Neural crest cell (in vitro differentiated cells): ENCODE measurements at regions not wholly inside any gene's neighbourhood (a gene's known extent, or its start where the extent isn't known, plus 50 kb on each side); places are given as distances from the start of the nearest gene placed in this dataset.

Source experiments
- DNase-seq: peaks from one replicate; pipeline ENCODE4 v3.0.0; 2021; ENCODE audit warnings: low read depth, mixed read lengths, low spot score
- H3K27ac Mint-ChIP-seq: one replicate; pipeline ENCODE4 v1.8.0; 2021; ENCODE audit warnings: mild to moderate bottlenecking, mixed read lengths; ENCODE audit not compliant: unreplicated experiment
- H3K27me3 Mint-ChIP-seq: 2 replicates; pipeline ENCODE4 v1.8.0; 2021; ENCODE audit warnings: low read depth, mild to moderate bottlenecking, mixed read lengths
- H3K36me3 Mint-ChIP-seq: 2 replicates; pipeline ENCODE4 v1.8.0; 2021; ENCODE audit warnings: low read depth, mild to moderate bottlenecking, mixed read lengths
- H3K4me1 Mint-ChIP-seq: 2 replicates; pipeline ENCODE4 v1.8.0; 2021; ENCODE audit warnings: mixed read lengths
- H3K4me3 Mint-ChIP-seq: one replicate; pipeline ENCODE4 v1.8.0; 2021; ENCODE audit warnings: mild to moderate bottlenecking, mixed read lengths
- H3K9me3 Mint-ChIP-seq: 2 replicates; pipeline ENCODE4 v1.8.0; 2021; ENCODE audit warnings: mixed read lengths
- TF ChIP-seq, protein P1 (sequence below): fragments of 200-600 bp; sonication (generic); conservative IDR thresholded peaks from 2 replicates; pipeline ENCODE4 v1.5.0; 2021; ENCODE audit warnings: antibody characterized with exemption, mild to moderate bottlenecking

DNA sequence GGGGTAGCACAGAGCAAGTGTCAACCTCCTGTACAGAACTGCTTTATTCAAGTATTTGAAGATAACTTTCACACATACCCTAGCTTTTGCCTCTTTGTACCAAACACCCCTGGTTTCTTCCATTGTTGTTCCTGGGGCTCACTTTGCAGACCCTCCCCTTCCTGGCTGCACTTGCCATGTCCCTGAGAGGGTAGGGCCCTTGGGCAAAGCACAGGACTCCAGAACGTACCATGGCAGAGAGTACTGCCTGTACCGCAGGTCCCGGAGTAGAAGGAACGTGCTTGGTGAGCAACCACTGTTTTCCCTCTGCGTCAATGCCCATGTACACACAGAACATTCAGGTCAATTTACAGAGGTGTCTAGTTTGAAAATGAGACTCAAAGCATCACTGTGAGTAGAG, 290.4 kb downstream of the EN1 start:
- no peak overlapping the region for H3K27ac Mint-ChIP-seq
- H3K36me3 Mint-ChIP-seq, result no peaks in the 10 kb centered on the region
- H3K4me3 Mint-ChIP-seq, result no peak overlapping the region
- TF ChIP-seq, protein P1, sequence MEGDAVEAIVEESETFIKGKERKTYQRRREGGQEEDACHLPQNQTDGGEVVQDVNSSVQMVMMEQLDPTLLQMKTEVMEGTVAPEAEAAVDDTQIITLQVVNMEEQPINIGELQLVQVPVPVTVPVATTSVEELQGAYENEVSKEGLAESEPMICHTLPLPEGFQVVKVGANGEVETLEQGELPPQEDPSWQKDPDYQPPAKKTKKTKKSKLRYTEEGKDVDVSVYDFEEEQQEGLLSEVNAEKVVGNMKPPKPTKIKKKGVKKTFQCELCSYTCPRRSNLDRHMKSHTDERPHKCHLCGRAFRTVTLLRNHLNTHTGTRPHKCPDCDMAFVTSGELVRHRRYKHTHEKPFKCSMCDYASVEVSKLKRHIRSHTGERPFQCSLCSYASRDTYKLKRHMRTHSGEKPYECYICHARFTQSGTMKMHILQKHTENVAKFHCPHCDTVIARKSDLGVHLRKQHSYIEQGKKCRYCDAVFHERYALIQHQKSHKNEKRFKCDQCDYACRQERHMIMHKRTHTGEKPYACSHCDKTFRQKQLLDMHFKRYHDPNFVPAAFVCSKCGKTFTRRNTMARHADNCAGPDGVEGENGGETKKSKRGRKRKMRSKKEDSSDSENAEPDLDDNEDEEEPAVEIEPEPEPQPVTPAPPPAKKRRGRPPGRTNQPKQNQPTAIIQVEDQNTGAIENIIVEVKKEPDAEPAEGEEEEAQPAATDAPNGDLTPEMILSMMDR, result no peak
- no peaks in the 10 kb centered on the region for H3K27me3 Mint-ChIP-seq
- no peak for DNase-seq
- no peaks in the 10 kb centered on the region for H3K9me3 Mint-ChIP-seq
- no peaks in the 10 kb centered on the region for H3K4me1 Mint-ChIP-seq

DNA sequence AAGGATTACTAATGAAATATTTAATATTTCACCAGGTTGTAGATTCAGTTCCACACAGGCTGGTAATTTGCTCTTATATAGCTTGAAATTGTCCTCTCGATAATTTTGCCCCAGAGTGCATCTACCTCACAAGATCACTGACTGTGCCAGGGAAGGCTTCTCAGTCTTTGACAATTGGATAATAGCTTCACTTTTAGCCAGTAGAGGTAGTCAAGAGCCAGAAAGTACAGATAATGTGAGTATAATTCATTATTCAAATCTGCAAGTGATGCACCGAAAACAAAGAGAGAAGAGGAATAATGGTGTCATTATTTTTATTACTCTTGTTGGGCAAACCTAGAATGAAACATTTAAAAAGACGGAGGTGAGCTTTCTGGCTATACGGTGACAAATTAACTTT, 292.8 kb downstream of the EN1 start:
- DNase-seq, result no peak
- H3K27me3 Mint-ChIP-seq, result no peaks in the 10 kb centered on the region
- H3K36me3 Mint-ChIP-seq, result no peaks in the 10 kb centered on the region
- H3K4me3 Mint-ChIP-seq, result no peak overlapping the region
- TF ChIP-seq, protein P1, result peak; percentile 32
- no peaks in the 10 kb centered on the region for H3K4me1 Mint-ChIP-seq
- no peaks in the 10 kb centered on the region for H3K9me3 Mint-ChIP-seq
- H3K27ac Mint-ChIP-seq, result no peak overlapping the region

DNA sequence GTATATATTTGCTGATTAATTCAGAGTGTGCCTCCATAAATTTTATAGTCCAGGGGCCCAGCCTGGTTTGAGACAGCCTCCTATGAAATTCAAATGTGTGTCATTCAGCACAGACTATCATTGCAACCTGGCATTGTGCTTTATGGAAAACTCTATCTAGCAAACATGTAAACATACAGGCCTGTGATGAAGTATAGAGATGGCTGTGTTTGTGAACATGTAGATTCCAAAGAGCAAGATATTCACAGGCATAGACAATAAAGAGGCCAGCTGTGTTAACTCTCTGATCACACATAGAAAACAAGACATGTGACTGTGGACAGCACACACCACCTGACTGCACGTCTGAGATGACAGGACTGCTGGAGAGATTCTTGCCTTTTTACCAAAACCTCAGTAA, 297.9 kb downstream of the EN1 start:
- peaks cover 6% of the 10 kb centered on the region for H3K4me1 Mint-ChIP-seq
- no peak for DNase-seq
- H3K27me3 Mint-ChIP-seq, result no peaks in the 10 kb centered on the region
- H3K27ac Mint-ChIP-seq, result no peak overlapping the region
- TF ChIP-seq, protein P1, result no peak
- no peak overlapping the region for H3K4me3 Mint-ChIP-seq
- no peaks in the 10 kb centered on the region for H3K36me3 Mint-ChIP-seq
- no peaks in the 10 kb centered on the region for H3K9me3 Mint-ChIP-seq

DNA sequence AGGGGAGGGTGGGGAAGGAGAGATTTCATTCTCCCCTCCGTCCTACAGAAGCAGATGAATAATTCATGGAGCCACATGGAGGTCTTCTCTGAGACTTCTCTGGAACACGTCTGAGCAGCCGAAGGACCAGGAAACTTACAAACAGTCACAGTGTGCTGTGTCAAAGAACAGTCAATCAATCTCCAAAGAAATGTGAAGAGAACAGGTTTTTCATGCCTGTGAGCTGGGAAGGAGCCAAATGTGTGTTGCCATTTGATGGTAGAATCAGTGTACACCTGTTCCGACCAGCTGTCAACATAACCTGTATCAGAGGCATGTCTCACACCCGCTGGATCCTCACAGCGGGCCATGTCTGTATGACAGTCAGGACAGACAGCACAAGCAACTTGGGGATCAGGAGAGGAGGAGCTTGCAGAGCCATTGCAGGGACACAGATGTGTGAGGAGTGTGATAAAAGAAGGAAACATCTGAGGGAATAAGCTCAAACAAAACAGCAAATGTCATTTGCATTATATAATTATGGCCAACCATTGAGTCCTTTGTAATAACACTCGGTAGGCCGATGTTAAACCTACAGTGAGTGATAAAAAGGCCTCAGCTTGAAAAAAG, 298.5 kb downstream of the EN1 start:
- TF ChIP-seq, protein P1, result no peak
- DNase-seq, result no peak
- Mint-ChIP-seq H3K4me3 (no peak overlapping the region), H3K27me3 (no peaks in the 10 kb centered on the region), H3K27ac (no peak overlapping the region), H3K9me3 (no peaks in the 10 kb centered on the region), H3K4me1 (peaks cover 6% of the 10 kb centered on the region), H3K36me3 (no peaks in the 10 kb centered on the region)

DNA sequence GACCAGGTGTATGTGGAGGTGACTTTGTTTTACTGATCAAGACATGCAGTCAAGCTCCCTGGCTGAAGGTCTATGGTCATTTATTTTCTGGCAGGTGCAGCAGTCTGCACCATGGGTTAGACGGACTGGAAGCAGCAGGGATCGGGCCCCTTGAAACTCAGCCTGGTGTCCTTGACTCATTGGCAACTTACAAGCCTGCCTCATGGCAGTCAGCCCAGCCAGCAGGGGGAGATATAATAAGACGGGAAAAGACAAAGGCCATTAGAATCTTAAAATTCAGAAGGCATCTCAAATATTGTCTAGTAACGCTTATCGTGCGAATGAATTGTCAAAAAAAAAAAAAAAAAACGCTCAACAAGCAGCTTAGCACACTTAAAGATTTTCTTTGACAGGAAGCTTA, 308.2 kb downstream of the EN1 start:
- Mint-ChIP-seq H3K36me3 (peaks cover 4% of the 10 kb centered on the region), H3K4me3 (no peak overlapping the region), H3K9me3 (peaks cover 7% of the 10 kb centered on the region), H3K27me3 (peaks cover 53% of the 10 kb centered on the region), H3K4me1 (no peaks in the 10 kb centered on the region), H3K27ac (no peak overlapping the region)
- DNase-seq, result no peak
- TF ChIP-seq, protein P1, result peak; percentile 50
